Neural cell (in vitro differentiated cells): ENCODE measurements at regions not wholly inside any gene's neighbourhood (a gene's known extent, or its start where the extent isn't known, plus 50 kb on each side); places are given as distances from the start of the nearest gene placed in this dataset.

Experiments
- EP300 ChIP-seq: fragments of 450-650 bp; conservative IDR thresholded peaks from 2 replicates; pipeline ENCODE4 v1.6.1; 2014; ENCODE audit warnings: antibody characterized with exemption, mild to moderate bottlenecking, moderate library complexity; ENCODE audit not compliant: poor library complexity, severe bottlenecking
- RAD21 ChIP-seq: fragments of 450-650 bp; conservative IDR thresholded peaks from 2 replicates; pipeline ENCODE4 v1.6.1; 2014; ENCODE audit warnings: antibody characterized with exemption, mild to moderate bottlenecking, moderate library complexity
- TF ChIP-seq, protein P1 (sequence below): fragments of 450-650 bp; IDR thresholded peaks from 2 replicates; pipeline ENCODE4 v1.5.1; 2014; ENCODE audit warnings: antibody characterized with exemption, mild to moderate bottlenecking, moderate library complexity; ENCODE audit not compliant: poor library complexity, severe bottlenecking

DNA sequence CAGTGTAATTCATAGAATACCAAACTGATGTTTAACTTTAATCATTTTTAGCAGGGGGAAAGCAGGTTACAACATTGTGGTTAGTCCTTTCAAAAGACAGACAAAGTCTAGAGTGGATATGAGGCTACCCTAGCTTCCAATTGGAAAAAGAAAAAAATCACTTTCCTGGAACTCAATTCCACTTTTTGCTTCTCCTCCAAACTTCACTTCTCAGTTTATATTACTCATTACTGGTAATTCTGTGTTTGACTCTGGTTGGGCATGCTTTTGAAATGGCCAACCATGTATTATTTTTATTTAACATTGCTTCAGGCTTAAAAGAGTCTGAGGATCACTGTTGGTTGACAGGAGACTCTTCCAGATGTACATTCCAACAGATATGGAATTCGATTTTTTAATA is 84.8 kb downstream of the RAP2B start:
- TF ChIP-seq, protein P1, sequence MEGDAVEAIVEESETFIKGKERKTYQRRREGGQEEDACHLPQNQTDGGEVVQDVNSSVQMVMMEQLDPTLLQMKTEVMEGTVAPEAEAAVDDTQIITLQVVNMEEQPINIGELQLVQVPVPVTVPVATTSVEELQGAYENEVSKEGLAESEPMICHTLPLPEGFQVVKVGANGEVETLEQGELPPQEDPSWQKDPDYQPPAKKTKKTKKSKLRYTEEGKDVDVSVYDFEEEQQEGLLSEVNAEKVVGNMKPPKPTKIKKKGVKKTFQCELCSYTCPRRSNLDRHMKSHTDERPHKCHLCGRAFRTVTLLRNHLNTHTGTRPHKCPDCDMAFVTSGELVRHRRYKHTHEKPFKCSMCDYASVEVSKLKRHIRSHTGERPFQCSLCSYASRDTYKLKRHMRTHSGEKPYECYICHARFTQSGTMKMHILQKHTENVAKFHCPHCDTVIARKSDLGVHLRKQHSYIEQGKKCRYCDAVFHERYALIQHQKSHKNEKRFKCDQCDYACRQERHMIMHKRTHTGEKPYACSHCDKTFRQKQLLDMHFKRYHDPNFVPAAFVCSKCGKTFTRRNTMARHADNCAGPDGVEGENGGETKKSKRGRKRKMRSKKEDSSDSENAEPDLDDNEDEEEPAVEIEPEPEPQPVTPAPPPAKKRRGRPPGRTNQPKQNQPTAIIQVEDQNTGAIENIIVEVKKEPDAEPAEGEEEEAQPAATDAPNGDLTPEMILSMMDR = no peak
- TF ChIP-seq RAD21 = no peak
- TF ChIP-seq EP300 = no peak
